GM19239 (cell line): ENCODE measurements at regions not wholly inside any gene's neighbourhood (a gene's known extent, or its start where the extent isn't known, plus 50 kb on each side); places are given as distances from the start of the nearest gene placed in this dataset.
"Not testable (repeated sequence)": the region's sequence is repeated elsewhere in the genome, so short reads cannot be mapped to it uniquely, and the experiment has no call there.

Experiments used
- DNase-seq: peaks from one replicate; pipeline ENCODE4 v3.0.0; 2011; ENCODE audit warnings: low spot score; ENCODE audit not compliant: insufficient read length
- FAIRE-seq: peaks from 2 replicates; lab custom pipeline; 2011; peaks lifted over from hg19 to GRCh38; lab: Jason Lieb, UNC

DNA sequence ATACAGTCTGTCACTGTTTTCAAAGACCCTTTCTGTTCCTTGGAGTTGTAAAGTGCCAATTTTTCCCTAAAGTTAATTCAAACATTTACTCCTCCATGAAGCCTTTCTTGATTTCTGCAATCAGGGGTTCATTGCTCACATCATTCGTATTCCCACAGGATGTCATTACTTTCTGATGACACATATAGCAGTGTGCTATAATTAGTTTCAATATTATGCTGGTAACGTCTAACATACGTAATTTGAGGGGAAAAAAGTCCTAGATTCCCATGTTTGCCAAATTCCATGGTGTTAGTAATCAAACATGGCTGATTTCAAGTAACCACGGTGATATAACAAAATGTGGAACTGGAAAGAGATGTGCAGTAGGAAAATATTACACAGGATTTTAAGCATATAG lies 468.2 kb upstream of the MEF2C start:
- no peak for DNase-seq
- peak; percentile 78 for FAIRE-seq

DNA sequence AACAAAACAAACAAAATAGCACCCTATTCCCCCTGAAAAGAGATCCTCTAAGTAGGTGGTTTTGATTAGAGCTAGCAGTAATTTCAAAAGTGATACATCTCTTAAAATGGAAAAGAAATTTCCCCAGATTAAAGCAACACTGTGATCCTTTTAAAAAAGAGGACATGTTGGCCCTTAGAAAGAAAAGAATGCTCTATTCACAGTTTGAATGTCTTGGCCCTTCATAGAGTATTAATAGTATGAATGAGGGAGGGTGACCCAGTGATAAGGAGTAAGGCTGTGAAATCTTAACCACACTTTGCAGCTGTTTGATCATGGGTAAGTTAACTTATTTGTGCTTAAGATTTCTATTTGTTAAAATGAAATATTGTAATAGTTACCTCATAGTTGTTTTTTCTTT lies 467.7 kb upstream of the MEF2C start:
- peak; percentile 83 for FAIRE-seq

DNA sequence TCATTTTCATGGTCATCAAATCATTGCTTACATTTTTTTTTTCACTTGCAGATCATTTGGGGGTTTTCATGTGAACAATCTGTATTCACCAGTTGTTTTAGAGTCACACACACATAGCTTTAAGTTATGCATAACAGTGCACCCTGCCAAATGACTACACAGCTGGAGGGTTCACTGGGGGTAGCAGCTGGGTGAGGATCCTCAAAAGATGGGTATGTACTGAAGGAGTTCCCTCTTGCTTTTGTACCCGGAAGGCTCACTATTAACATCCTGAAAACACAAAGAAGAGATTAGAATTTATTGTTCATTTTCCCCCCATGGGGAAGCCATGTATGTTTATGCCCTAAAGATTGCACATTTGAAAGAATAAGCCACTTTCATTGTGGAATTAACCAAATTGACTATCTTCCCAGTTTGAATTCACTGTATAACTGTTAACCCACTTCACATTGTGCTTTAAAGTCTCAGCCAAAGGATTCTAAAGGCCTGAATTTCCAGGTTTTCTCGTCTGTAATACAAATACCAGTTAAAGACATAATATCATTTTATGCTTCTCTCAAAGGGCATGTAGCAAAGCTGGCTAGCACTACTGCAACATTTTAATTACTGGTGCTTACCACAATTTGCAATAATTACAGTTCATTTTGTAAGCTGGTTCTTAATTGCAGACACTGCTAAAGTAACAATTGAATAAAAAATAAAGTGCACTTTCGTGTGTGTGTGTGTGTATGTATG lies 466.4 kb upstream of the MEF2C start:
- DNase-seq (no peak), FAIRE-seq (peak; percentile 35)

More for the DNA sequence above, 467.7 kb upstream of the MEF2C start:
- no peak for DNase-seq

DNA sequence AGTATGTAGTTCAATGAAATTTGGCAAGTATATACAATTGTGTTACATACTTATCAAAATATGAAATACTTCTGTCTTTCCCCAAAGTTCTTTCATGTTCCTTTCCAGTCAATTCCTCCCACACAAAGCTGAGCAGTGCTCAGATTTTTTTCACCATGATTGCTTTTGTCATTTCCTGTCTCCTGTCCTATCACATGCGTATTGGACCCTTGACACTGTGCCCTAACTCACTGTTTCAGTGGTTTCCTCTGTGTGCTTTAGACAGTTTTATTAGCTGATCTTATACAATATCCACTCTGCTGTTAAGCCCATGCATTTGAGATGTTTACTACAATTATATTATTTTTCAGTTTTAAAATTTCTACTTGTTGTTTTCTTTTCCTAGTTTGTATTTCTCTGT lies 463.6 kb upstream of the MEF2C start:
- FAIRE-seq: peak; percentile 51
- no peak for DNase-seq

DNA sequence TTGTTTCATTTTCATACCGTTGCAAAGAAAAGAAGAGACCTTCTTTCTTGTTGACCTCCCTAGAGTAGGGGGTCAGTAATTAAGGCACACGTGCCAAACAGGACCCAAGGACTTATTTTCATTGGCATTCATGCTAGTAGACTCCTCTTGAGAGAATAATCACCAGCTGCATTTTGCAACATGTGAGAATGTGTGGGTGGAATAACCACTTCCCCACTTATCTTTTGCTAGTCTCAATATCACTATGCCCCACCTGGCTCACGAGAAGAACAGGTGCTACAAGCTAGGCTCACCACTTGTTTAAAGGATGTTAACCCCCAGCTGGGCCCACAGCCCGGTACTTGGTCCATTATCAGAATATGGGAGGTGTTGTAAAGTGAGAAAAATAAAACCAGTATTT lies 460.7 kb upstream of the MEF2C start:
- FAIRE-seq: peak; percentile 99
- peak; percentile 13 for DNase-seq

DNA sequence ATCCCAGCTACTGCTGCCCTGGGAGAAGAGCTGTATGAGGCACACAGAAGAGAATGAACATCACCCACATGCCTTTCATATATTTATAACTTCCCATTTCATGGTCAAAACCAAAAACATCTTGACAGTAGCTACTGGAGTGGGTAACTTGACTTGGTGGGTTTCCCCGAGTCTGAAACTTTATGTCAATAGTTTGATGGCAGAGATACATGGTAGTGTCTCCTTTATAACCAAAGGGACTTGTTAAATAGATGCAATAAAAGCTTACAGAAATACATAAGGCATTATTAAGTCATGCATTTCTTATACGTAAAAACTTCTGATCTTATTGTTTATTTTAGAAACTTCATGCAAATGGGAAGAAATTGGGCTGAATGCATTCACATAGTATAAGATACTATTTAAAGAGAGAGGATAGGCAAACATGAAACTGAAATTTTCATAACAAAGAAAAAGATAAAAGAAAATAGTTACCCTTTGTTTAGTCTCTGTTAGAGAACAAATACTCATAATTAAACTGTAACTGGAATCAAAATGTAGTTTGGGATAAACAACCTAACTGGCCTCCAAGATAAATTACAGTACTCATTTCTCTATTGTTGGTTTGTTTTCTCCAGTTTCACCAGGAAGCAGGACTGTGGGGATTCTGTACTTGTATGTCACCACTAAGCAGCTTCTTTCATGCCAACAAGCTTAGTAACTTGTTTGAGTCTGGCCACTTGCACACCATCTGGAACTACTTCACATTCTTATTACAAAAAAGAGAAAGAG lies 459.3 kb upstream of the MEF2C start:
- peak; percentile 97 for FAIRE-seq
- no peak for DNase-seq

DNA sequence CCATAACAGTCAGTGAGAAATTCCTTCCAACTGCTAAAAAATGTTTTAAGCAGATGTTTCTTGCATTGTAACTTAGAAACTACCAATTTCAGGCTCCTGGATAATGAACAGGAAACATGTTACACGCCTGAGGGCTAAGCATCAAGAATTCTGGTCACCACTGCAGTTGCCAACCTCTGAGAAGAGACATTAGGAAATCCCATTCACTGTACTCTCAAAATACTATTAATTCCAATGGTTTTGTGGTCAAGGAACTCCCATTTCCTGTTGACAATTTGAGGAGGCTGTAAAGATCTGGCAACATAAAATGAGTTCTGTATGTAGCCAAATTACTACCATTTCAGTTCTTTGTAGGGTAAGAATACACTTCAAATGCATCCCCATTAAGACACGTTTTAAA lies 456.0 kb upstream of the MEF2C start:
- DNase-seq: no peak
- no peak for FAIRE-seq

DNA sequence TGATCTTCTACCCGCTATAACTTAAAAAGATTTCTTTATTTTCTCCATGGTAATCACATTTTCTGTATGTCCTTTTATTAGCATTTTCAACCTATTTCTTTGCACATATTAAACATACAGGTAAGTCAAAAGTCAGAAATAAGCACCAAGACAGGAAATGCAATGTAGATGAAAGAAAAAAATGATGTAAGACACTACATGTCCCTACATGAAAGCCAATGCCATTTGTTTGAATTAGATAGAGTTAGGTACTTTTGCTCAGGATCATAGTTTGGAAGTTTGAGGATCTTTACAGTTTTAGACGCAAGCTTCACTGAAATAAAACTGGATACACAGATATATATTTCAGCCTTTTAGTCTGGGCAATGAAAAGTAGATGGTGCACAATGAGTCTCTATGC lies 453.1 kb upstream of the MEF2C start:
- FAIRE-seq (peak; percentile 71), DNase-seq (no peak)

DNA sequence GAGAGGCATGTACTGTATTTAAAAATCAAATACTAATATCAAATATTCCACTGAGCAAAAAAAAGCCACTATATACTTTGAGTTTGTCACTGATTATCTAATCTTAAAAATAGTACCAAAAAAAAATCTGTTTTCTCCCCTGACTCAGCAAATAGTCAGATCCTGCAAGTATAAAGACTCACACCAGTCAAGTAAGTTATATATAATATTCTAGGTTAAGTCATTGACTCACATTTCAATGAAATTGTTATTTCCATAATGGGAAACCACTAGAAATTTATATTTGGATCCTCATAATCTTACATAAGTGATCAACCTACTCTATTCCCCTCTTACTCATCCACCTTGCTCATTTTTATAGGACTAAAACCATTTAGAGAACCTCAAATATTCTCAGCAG lies 447.2 kb upstream of the MEF2C start:
- FAIRE-seq (no peak), DNase-seq (no peak)

DNA sequence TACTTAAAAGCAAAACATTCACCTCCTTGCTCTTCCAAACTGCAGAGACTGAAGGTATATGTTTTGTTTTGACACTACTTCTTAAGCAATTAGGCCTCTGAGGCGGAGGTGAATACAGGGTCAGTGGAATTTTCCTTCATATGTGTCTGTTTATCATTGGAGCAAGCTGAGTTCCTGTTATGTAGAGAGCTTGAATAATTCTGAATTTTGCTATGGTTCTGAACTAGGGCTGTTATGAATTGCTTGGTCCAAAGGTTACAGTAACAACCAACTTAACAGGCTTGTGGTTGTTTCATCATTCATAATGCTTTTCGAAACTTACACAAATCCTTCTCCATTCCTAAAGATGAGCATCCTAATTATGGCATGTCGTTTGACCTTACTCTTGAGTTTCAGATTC lies 444.6 kb upstream of the MEF2C start:
- FAIRE-seq: no peak

DNA sequence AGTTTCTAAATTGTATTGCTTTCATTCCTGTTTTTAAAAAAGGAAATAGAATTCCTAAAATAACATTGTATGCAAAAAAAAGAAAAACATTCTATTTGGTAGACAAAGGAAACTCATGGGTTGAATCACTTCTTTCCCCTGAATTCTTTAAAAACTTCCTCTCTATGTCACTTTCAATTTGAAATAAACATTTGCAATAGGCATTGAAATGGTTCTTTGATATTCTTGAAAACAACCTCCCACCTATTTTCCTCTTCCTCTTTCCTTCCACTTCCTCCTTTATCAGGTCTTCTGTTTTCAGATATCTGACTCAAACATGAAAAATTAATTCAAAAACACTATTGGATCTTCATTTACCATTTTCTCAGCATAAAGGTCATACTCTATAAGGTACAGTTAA lies 442.0 kb upstream of the MEF2C start:
- no peak for FAIRE-seq
- no peak for DNase-seq

More for the DNA sequence above, 444.6 kb upstream of the MEF2C start:
- no peak for DNase-seq

DNA sequence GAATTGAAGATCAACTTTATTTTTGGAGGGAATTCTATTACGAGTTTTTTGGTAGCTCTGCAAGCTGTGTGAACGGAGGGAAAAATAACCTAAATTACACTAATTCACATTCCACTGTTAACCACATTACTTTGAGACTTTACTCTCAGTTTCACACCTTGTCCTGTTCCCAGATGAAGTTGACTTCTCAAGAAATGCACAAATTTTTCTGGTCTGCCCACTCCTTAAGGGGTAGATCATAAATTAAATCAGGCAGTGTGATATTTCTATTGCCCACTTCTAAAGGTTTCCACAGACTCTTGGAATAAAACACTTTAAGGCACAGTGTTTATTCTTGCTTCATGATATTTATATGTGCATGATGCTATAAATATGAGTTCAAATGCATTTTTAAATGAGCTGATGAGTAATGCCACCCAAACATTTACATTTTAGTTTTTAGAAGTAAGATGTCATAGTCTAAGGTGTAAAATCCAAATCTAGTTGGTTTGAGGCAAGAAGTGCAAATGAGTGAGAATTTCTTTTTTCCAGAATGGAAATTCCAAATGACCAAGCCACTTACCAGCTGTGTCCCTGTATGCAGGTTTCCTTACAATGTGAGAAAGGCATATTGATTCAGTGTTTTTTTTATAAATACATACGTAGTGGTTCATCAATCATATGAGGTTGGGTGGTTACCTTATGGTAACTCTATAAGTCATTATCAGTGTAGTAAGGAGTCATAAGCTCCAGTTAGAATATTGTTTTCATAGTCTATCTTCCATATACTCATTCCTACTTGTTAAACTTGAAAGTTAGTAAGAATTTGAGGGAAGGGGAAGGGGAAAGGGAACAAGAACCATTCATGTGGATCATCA lies 437.7 kb upstream of the MEF2C start:
- no peak for DNase-seq

DNA sequence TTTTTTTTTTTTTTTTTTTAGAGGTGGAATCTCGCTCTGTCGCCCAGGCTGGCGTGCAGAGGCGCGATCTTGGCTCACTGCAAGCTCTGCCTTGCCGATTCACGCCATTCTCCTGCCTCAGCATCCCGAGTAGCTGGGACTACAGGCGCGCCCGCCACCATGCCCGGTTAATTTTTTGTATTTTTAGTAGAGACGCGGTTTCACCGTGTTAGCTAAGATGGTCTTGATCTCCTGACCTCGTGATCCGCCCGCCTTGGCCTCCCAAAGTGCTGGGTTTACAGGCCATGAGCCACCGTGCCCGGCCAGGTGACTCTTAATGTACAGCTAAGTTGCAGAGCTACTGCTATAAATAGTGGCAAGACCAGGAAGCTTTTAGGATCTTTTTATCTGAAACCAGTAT lies 434.9 kb upstream of the MEF2C start:
- not testable (repeated sequence) for FAIRE-seq, DNase-seq

More for the DNA sequence above, 437.7 kb upstream of the MEF2C start:
- FAIRE-seq: peak; percentile 80

DNA sequence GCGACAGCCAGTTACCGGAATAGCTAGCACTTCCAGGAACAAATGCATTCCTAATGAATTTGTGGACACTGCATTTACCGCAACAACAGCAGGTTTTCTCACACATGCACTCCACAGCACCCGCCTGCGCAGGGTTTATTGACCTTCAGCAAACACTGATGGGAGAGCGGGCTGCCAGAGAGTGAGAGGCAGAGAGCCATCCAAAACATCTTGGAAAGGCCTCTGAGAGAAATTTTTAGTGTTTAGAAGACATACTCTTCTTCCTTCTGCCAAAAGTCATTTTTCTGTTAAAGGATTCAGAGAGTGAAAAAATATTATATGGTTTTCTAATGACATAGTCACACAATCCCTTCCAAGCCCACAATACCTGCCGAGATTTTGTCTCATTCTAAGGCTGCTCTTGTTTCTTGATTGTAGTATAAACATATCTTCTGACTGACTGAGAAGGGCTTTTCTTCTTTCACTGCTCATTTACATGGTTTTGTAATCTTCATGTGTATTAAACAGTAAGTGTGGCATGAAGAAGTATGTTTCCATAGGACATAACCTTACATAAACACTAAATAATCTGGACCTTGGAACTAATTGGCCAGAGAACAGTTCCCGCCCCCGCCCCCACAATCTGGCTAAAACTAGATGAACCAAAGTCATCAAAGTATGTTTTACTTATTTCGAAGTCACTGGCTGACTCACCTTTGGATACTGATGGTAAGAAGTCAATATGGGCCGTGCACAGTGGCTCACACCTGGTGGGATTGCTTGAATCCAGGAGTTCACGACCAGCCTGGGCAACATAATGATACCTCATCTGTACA lies 432.5 kb upstream of the MEF2C start:
- FAIRE-seq: peak; percentile 63
- no peak for DNase-seq

DNA sequence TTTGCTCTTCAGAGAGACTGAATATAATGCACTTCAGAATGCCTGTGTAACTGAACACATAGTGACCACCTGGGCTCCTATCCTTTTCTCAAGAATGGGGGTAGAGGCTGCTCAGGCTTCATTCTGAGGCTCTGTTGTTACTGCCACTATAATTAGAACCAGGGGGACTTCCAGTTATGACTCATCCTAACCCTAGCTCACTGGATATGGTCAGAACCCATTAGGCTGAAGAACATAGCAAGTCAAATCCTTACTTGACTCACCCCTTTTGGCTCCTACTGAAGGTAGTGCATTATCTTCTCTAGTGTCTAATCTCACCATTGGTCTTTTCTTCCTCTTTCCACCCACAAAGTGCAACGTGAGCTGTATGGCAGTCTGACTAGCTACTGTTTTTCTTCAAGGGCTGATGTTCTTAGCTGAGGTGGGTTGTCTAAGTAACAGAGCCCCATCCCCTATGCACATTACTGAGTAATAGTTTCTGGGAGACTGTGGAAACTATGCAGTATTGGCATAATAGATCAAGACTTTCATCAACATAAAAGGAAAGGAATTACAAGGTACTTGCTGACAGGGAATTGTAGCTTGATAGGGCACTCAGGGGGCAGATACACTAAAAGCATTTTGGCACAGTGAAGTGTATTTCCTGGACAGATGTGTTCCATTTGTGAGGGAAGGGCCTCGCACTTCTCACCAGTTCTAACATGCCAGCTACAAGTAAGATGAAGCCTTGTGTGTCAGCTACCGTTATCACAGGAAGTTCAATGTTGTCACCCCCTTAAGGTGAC lies 431.0 kb upstream of the MEF2C start:
- DNase-seq: no peak
- FAIRE-seq: peak; percentile 100

DNA sequence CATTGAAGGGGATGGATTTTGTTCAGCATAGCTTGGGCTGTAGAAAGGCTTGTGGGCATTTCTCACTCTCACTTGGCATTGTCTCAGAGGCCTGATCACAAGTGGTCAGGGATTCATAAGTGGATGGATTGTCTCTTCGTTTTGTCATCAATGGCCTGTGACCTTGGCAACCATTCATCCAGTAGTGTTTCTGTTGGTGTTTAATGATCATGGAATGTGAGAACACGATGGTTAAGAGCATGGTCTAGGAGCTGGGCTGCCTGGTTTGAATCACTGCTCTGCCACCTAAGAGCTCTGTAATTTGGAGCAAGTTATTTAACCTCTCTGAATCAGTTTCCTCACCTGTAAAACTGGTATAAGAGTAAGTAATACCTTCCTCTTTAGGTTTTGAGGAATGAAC lies 430.1 kb upstream of the MEF2C start:
- FAIRE-seq (no peak), DNase-seq (no peak)

DNA sequence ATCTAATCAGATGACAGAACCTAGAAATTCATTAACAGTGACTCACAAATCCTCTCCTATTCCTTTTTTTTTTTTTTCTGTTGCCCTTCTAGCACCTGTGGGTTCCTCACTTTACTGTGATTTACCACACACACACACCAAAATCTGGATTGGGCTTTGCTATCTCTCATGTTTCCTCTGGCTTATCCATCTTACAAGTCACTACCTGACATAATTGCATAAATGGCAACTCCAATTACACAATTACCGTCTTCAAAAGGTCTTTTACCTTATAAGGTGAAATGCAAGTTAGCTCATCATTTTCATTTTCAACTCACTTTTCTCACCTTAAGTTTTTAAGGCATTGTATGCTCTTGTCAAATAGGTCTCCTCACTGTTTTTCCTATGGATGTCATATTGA lies 426.3 kb upstream of the MEF2C start:
- DNase-seq (no peak), FAIRE-seq (no peak)

DNA sequence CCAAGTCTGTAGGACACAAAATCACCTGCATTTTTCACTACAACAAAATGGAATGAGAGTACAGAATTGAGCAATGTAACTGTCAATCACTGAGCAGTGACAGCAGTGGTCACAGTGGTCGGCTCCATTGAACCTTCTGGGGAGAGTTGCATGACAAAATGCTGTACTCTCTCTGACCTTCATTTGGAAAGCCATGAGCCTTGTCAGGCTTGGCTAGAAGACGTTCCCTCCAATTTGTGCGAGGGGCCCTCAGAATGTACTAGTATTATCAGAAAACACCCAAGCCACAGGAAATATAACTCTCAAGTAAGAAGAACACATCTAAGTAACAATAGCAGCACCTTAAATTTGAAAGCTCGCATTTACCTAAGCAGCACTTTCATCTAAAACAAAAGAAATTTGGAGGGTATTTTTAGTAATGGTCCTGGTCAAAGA lies 425.6 kb upstream of the MEF2C start:
- peak; percentile 97 for FAIRE-seq
- DNase-seq: no peak

DNA sequence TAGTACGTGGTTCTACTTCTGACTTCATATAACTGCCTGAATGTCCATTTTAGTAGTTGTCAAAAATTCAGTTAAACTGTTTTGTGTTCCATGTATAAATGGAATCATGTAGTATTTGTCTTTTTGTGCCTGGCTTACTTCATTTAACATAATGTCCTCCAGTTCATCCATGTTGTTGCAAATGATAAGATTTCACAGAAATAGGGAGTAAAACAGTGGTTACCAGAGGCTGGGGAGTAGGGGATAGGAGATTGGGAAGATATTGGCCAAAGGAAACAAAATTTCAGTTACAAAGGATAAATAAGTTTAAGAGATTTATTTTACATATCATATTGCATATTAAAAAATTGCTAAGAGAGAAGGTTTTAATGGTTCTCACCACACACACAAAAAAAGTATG lies 425.0 kb upstream of the MEF2C start:
- FAIRE-seq: no peak
- DNase-seq: no peak
